ENCODE measurements at regions not wholly inside any gene's neighbourhood (a gene's known extent, or its start where the extent isn't known, plus 50 kb on each side); places are given as distances from the start of the nearest gene placed in this dataset.

DNA sequence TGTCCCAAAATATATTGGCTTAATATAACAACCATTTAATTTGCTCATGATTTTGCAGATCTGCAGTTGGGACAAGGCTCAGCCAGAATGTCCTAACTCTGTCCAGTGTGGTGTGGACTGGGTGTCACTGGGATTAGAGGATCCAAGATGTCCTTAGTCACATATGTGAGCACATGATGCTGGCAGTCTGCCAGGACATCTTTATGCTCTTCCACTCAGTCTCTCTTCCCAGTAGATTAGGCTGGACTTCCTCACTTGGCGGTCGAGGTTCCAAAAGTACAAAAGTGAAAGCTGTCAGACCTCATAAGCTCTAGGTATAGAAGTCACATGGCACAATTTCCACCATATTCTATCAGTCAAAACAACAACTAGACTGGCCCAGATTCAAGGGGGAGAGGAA is 167.9 kb upstream of the NTF3 start:
- Histone ChIP-seq H3F3A (ENCODE audit: insufficient read depth, low read length) (no peaks in the 10 kb centered on the region), H2AFZ (ENCODE audit: low read length) (no peak overlapping the region), H4K20me1 (ENCODE audit: insufficient read depth, low read length) (no peaks in the 10 kb centered on the region), H3K27me3 (ENCODE audit: insufficient read depth, low read length) (no peaks in the 10 kb centered on the region), H3K27ac (ENCODE audit: low read depth, low read length, poor library complexity, severe bottlenecking) (no peak overlapping the region), H3K79me2 (ENCODE audit: insufficient read depth, low read length) (no peaks in the 10 kb centered on the region), H3K4me1 (ENCODE audit: insufficient read depth, low read length, severe bottlenecking) (no peaks in the 10 kb centered on the region), H3K9me2 (ENCODE audit: low read depth, low read length) (no peaks in the 10 kb centered on the region), H3K9ac (ENCODE audit: low read length) (no peak overlapping the region), H3K4me3 (ENCODE audit: low read depth, low read length, poor library complexity, severe bottlenecking) (no peak overlapping the region), H3K36me3 (ENCODE audit: insufficient read depth, low read length) (no peaks in the 10 kb centered on the region), H3K9me3 (ENCODE audit: low read length) (no peaks in the 10 kb centered on the region), H3K4me2 (ENCODE audit: low read length) (no peak overlapping the region)
- TF ChIP-seq, protein P1, sequence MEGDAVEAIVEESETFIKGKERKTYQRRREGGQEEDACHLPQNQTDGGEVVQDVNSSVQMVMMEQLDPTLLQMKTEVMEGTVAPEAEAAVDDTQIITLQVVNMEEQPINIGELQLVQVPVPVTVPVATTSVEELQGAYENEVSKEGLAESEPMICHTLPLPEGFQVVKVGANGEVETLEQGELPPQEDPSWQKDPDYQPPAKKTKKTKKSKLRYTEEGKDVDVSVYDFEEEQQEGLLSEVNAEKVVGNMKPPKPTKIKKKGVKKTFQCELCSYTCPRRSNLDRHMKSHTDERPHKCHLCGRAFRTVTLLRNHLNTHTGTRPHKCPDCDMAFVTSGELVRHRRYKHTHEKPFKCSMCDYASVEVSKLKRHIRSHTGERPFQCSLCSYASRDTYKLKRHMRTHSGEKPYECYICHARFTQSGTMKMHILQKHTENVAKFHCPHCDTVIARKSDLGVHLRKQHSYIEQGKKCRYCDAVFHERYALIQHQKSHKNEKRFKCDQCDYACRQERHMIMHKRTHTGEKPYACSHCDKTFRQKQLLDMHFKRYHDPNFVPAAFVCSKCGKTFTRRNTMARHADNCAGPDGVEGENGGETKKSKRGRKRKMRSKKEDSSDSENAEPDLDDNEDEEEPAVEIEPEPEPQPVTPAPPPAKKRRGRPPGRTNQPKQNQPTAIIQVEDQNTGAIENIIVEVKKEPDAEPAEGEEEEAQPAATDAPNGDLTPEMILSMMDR (IDR thresholded peaks at IDR 0.05; ENCODE audit: low read length), result no peak
- no peak for TF ChIP-seq EZH2 (IDR thresholded peaks at IDR 0.05; ENCODE audit: borderline replicate concordance, low read length)

DNA sequence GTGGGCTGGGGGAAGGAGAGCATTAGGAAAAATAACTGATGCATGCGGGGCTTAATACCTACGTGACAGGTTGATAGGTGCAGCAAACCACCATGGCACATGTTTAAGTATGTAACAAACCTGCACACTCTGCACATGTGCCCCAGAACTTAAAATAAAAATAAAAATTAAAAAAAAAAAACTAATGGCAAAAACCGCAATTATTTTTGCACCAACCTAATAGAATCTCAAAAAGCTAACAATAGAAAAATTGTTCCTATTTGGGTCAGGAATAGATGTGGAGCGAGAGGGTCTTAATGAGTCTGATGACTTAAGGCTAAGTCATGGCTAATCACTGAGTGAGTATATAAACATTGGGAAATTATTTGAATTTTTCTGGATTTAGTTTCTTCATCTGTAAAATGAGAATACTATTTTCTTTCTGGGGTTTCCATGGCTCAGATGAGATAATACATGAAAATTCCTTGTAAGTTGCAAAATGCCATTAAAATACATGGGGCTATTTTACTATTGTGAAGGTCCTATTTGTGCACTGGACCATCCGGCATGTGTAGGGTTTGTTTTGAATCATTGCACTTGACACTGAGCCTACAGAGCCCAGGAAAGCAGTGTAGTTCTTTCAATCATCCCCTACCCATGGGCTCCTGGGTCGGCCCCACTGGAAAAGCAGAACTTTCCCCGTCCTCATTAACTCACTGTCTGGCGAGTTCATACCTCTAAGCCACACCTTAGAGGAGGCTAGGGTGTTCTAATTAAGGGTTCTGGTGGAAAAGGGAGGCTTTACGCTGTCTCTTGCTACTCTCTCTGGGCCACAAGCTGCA is 164.1 kb upstream of the NTF3 start:
- no peak overlapping the region for H3K4me3 ChIP-seq (ENCODE audit: low read depth, low read length, poor library complexity, severe bottlenecking)
- H3K79me2 ChIP-seq (ENCODE audit: insufficient read depth, low read length), result no peaks in the 10 kb centered on the region
- no peaks in the 10 kb centered on the region for H3K9me3 ChIP-seq (ENCODE audit: low read length)
- no peaks in the 10 kb centered on the region for H3K4me1 ChIP-seq (ENCODE audit: insufficient read depth, low read length, severe bottlenecking)
- H4K20me1 ChIP-seq (ENCODE audit: insufficient read depth, low read length), result no peaks in the 10 kb centered on the region
- H3F3A ChIP-seq (ENCODE audit: insufficient read depth, low read length), result no peaks in the 10 kb centered on the region
- no peak overlapping the region for H3K27ac ChIP-seq (ENCODE audit: low read depth, low read length, poor library complexity, severe bottlenecking)
- H2AFZ ChIP-seq (ENCODE audit: low read length), result no peak overlapping the region
- no peak overlapping the region for H3K4me2 ChIP-seq (ENCODE audit: low read length)
- H3K9me2 ChIP-seq (ENCODE audit: low read depth, low read length), result no peaks in the 10 kb centered on the region
- 0 out of 2 replicates have a peak, but pooled peaks cover 3% of the 10 kb centered on the region for H3K27me3 ChIP-seq (ENCODE audit: insufficient read depth, low read length)
- H3K36me3 ChIP-seq (ENCODE audit: insufficient read depth, low read length), result no peaks in the 10 kb centered on the region
- TF ChIP-seq EZH2 (IDR thresholded peaks at IDR 0.05; ENCODE audit: borderline replicate concordance, low read length), result no peak
- TF ChIP-seq, protein P1 (IDR thresholded peaks at IDR 0.05; ENCODE audit: low read length), result no peak
- no peak overlapping the region for H3K9ac ChIP-seq (ENCODE audit: low read length)

DNA sequence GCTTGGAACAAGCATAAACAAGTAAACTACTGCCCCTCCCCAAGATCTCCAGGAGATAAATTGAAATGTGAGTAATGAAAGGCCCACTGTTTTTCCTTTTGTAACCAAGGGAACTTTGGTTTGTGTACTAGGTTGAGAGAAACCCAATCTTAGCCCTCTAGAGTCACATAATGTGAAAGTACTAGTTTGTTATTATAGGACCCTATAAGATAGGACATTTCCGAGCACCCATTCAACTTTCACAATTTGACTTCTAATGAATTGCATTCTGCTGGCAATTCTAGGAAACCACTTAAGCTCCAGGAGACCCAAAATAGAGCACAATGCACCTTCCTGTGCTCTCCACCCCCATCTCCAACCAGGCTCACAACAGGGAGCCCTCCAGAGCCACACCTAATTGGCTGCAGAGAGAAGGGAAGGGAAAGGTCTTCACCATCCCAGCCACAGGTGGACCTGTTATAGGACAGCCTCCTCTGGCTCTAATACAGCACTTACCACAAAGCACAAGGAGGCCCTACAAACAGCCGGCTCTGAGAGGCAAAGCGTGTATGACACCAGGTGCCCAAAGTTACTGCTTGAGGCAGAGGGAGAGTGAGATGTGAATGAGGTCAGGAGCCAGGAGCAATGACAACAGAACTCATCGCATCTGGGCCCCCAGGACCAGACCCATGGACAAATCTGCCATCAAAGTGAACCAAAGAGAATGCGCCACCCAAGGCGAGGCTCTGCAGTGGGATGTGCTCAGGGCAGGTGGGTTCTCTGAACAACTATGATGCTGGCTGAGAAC is 163.3 kb upstream of the NTF3 start:
- H3K4me1 ChIP-seq (ENCODE audit: insufficient read depth, low read length, severe bottlenecking), result no peaks in the 10 kb centered on the region
- TF ChIP-seq EZH2 (IDR thresholded peaks at IDR 0.05; ENCODE audit: borderline replicate concordance, low read length), result no peak
- TF ChIP-seq, protein P1 (IDR thresholded peaks at IDR 0.05; ENCODE audit: low read length), result no peak
- H3K9me2 ChIP-seq (ENCODE audit: low read depth, low read length), result no peaks in the 10 kb centered on the region
- no peak overlapping the region for H3K9ac ChIP-seq (ENCODE audit: low read length)
- no peaks in the 10 kb centered on the region for H3F3A ChIP-seq (ENCODE audit: insufficient read depth, low read length)
- H3K27ac ChIP-seq (ENCODE audit: low read depth, low read length, poor library complexity, severe bottlenecking), result no peak overlapping the region
- H3K4me2 ChIP-seq (ENCODE audit: low read length), result no peak overlapping the region
- no peaks in the 10 kb centered on the region for H3K79me2 ChIP-seq (ENCODE audit: insufficient read depth, low read length)
- H2AFZ ChIP-seq (ENCODE audit: low read length), result no peak overlapping the region
- no peak overlapping the region for H3K4me3 ChIP-seq (ENCODE audit: low read depth, low read length, poor library complexity, severe bottlenecking)
- no peaks in the 10 kb centered on the region for H4K20me1 ChIP-seq (ENCODE audit: insufficient read depth, low read length)
- H3K27me3 ChIP-seq (ENCODE audit: insufficient read depth, low read length), result 0 out of 2 replicates have a peak, but pooled peaks cover 3% of the 10 kb centered on the region
- no peaks in the 10 kb centered on the region for H3K36me3 ChIP-seq (ENCODE audit: insufficient read depth, low read length)
- H3K9me3 ChIP-seq (ENCODE audit: low read length), result no peaks in the 10 kb centered on the region
